MM.1S (cell line): ENCODE measurements at regions not wholly inside any gene's neighbourhood (a gene's known extent, or its start where the extent isn't known, plus 50 kb on each side); places are given as distances from the start of the nearest gene placed in this dataset.

ENCODE experiments used
- CTCF ChIP-seq: fragments of 300-600 bp; sonication (generic); IDR thresholded peaks from 2 replicates; pipeline ENCODE4 v1.5.1; 2016; ENCODE audit warnings: antibody characterized with exemption, low read length, mixed read lengths
- EZH2 ChIP-seq: fragments of 300-600 bp; sonication (generic); optimal IDR thresholded peaks from 2 replicates; pipeline ENCODE3; 2017; ENCODE audit warnings: low read depth, mild to moderate bottlenecking, antibody characterized with exemption, low read length, mixed read lengths
- EZH2phosphoT487 ChIP-seq: fragments of 300-600 bp; sonication (generic); IDR thresholded peaks from 2 replicates; pipeline ENCODE4 v1.6.1; 2018; ENCODE audit warnings: antibody characterized with exemption, low read length

GRCh38 chr1:115423776-115424175 lies 85.7 kb upstream of the NGF start:
- no peak for TF ChIP-seq CTCF
- TF ChIP-seq EZH2 = no peak
- no peak for TF ChIP-seq EZH2phosphoT487
